ENCODE measurements at regions not wholly inside any gene's neighbourhood (a gene's known extent, or its start where the extent isn't known, plus 50 kb on each side); places are given as distances from the start of the nearest gene placed in this dataset.

DNA sequence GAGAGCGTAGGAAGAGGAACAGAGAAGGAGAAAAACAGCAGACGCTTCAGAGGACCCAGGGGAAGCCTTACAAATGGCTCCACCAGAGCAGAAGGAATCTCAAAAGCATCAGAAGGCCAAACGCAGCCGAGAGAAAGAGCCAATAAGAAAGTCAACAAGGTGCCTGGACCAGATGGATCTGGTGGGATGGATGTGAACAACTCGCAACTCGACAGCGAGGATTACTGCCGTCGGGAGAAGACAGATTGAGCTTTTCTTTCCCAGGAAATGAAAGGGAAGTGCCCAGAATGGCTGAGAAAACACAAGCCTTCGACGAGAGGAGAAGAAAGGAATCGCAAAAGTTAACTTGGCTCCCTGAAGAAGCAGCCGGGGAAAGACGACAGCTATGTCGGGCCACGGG, 132.8 kb upstream of the MGMT start:
- DNase-seq (ENCODE audit: low read depth), result no peak

DNA sequence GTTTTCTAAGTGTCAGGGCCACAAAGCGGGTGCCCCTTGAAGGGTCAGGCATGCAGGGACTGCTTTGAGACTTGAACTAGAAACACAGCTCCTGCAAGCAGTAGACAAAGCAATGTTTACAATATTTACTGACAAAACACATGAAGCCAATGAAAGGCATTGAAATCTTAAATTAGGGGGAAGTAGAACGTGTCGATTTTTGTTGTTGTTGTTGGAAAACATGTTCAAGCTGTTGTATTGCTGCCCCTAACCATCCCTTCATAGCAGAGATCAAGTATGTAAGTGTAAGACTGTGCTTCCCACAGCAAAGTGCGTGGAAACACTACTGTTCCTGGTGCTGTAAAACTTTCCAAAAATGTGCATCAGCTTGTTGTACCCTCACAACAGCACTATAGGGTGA, 131.6 kb upstream of the MGMT start:
- DNase-seq (ENCODE audit: low read depth), result no peak

DNA sequence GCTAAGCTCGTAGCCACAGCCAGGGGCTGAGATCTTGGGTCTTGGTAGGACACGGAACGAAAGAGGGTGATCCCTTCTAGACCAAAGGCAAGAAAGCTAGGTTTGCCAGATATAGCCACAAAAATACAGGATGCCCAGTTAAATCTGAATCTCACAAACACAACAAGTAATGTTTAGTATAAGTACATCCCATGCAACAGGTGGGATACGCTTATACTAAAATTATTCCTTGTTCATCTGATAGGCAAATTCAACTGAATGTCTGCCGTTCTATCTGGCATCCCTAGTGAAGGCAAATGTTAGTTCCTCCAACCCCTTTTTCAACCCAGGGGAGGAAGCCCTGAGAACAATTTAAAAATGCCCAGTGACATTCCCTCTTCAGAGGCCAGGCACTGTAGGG, 131.1 kb upstream of the MGMT start:
- no peak for DNase-seq (ENCODE audit: low read depth)

- no peak for DNase-seq (ENCODE audit: low read depth)
Measured at GRCh38 chr10:129339191-129339590, 127.8 kb upstream of the MGMT start.

GRCh38 chr10:129339841-129340240, 127.2 kb upstream of the MGMT start:
- DNase-seq (ENCODE audit: low read depth), result no peak

DNA sequence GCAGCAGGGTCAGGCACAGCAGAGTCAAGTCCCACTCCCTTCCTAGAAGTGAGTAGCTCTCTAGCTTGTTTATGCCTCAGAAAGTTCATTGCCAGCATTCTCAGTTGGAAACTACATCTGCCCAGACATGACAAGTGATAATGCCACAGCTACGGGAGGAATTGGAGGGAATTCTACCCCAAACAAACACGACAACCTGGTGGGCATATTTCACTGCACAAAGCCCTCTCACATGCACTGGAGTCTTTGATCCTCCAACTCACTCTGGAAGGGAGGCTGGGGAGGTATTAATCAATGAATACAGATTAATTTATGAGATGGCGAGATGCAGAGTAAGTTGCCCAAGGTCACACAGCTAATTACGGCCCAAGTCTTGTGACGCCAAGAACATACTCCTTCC, 126.0 kb upstream of the MGMT start:
- no peak for DNase-seq (ENCODE audit: low read depth)

- DNase-seq (ENCODE audit: low read depth), result no peak
Measured at GRCh38 chr10:129342385-129342784, 124.7 kb upstream of the MGMT start.

GRCh38 chr10:129343141-129343540, 123.9 kb upstream of the MGMT start:
- DNase-seq (ENCODE audit: low read depth), result no peak

- DNase-seq (ENCODE audit: low read depth), result no peak
Measured at GRCh38 chr10:129344103-129344502, 122.9 kb upstream of the MGMT start.

DNA sequence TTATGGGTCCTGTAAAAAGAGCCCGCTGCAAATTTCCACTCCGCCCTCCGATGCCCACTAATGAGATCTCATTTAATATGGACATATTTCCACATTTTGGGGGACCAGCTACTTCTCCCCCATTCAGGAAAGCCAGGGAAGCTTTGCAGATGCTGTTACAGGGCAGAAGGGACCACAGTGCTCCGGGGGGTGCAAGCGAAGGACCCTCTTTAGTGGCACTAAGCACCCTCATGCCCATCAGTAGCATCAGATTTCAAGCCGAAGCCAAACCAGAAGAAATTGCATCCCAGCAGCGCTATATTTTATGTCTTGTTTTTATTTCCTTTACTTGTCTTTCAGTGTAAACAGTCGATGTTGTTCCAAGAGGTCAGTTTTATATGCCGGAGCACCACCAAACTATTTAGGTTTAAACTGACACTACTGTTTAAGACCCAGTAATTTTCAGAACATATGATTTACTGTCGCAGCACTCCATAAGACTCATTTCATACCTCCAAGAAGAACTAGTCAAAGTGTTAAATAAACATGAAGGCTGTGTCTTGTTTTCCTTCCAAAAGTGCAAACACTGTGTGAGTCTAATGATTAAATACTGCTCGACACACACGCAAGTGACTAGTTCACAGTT, 122.2 kb upstream of the MGMT start:
- no peak for DNase-seq (ENCODE audit: low read depth)

DNA sequence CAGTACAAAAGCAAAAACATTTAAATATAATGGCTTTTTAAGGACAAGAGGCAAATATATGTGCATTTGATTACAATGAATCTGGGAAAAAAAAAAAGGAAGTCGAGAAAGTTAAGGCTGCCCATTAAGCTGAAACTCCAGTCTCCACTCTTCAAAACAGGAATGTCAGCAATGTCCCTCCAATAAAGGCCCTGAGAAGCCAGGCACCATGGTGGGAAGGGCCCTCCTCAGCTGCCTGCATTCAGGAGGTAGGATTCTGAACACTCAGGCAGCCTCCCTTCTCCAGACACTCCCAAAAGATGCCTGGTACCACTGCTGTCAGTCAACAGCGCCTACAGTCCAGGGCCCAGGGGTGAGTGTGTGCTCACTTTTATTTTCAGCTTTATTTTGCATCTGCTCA, 121.3 kb upstream of the MGMT start:
- DNase-seq (ENCODE audit: low read depth), result no peak

DNA sequence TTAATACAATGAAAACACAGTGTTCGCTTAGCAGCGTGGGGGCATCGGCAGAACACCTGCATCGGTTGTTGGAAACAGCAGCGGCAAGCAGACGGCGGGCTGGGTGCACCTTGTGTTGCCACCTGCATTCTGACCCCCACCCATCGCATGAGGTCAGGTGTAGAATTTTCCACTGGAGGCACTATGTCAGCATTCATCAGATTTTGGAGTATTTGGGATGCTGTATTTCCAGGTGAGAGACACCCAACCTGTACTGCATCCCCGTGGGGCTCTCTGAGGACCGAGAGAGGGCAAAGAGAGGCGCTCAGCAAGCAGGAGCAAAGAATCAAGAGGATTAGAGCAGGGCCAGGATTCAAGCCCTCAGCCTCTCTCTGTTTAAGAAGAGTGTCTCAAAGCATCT, 116.4 kb upstream of the MGMT start:
- DNase-seq (ENCODE audit: low read depth), result no peak

DNA sequence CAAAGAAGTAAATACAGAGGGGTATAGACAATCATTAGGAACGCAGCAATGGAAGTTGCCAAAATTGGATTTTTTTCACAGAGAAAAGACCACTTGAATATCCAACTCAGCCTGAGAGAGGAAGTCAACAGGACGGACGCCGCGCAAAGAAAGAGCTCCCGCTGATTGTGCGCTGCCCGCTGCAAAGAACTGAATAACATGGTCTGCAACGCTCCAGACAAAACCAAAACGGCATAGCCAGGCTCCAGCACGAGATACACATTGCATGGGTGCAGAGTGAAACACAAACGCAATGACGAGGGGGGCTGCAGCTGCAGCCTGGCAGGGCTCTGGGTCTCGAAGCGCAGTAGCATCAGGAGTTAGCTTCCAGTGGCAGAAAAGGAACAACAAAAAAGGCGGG, 113.9 kb upstream of the MGMT start:
- DNase-seq (ENCODE audit: low read depth), result no peak

DNA sequence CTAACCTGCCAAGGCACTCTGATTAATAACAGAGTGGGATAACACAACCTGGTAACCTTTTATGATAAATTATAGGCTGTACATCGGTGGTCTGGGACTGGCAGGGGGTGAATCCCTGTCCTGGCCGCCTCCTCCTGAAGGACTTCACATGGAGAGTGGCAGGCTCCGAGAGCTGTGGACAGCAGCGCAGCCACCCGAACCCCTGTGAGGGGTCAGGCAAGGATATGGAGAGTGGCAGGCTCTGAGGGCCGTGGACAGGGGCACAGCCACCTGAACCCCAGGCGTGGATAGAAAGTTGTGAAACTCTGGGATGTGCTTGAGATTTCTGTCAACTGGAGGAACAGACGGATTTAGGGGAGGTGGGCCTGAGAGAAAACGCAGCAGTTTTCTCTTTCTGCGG, 107.0 kb upstream of the MGMT start:
- DNase-seq (ENCODE audit: low read depth), result no peak

DNA sequence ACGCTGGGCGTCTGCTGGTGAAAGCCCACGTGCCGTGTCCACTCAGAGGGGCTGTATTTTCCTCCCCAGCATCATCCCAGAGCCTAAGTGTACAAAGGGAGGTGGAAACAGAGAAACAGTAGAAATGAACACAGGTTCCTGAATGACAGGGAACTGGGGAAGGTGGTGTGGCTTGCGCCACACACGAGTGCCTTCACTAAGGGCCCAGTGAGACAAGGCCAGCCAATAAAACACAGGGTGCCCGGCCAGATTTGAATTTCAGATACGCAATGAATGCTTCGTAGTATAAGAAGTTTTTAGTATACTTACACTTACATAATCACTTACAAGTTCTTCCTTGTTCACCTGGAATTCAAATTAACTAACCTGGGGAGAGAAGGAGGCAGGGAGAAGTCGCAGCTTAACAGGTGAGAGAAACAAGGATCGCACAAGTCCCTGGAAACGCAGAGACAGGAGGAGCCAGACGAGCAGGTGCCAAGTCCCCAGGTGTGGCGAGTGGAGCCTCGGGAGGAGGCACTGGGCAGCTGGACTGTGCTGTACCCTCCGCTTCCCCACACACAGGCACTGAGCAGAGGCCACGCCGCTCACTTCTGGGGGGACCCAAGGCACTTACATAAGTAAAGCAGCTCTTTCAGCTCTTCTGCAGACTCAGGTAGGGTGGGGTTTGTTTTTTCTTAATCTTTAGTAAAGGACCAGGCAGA, 105.2 kb upstream of the MGMT start:
- DNase-seq (ENCODE audit: low read depth), result no peak

DNA sequence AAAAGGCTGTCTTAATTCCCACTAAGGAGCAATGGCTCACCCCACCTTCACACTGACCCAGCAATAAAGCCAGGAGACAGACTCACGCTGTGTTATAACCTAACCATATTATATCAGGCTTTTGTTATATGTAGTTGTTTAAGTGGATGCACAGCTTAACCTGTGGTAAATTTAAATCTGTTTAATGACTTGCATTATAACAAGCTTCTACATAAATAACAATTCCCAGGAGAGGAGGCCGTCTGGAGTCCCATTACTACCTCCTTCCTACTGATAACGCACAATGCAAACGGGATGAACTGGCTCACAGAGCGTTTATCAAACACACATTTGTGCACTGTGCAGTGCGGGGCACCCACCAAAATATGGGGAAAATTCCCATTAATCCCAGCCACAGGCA, 102.1 kb upstream of the MGMT start:
- DNase-seq (ENCODE audit: low read depth), result no peak

GRCh38 chr10:129365767-129366402, 101.2 kb upstream of the MGMT start:
- DNase-seq (ENCODE audit: low read depth), result no peak

- no peak for DNase-seq (ENCODE audit: low read depth)
Measured at GRCh38 chr10:129366450-129366849, 100.6 kb upstream of the MGMT start.

DNA sequence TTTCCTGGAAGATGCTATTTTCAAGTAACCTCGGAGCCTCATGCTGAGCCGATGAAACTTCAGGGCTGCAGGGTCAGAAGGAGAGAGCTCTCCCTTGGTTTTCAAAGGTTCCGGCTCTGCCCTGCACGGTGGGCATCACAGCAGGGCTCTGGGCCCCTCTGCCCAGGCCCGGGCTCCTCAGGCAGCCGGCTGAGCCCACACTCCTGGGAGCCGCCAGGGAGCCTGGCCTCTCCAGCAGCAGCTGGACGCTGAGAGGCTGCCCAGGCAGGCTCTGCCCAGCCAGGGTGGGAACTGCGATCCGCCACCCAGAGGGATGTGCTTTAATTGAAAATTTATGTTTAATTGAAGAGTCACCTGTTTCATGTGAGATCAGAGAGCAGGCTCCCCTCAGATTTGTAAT, 97.5 kb upstream of the MGMT start:
- no peak for DNase-seq (ENCODE audit: low read depth)

- no peak for DNase-seq (ENCODE audit: low read depth)
Measured at GRCh38 chr10:129371541-129371940, 95.5 kb upstream of the MGMT start.

DNA sequence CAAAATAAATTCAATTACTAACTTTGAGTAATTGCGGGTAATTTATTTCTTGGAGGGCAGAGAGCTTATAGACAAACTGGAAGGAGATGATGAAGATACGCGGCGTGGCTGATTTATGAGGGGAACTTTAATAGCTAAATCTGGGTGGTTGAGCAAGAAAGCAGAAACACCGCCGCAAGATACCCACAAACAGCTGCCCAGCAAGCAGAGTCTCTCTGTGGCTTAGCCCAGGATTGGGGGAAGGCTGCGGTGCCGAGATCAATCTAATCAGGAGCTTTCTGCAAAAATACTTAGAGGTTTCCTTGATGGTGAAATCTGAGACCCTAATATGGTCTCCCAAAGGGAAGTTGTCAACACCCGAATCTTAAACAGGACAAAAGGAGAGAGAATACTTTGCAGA, 94.9 kb upstream of the MGMT start:
- no peak for DNase-seq (ENCODE audit: low read depth)

DNA sequence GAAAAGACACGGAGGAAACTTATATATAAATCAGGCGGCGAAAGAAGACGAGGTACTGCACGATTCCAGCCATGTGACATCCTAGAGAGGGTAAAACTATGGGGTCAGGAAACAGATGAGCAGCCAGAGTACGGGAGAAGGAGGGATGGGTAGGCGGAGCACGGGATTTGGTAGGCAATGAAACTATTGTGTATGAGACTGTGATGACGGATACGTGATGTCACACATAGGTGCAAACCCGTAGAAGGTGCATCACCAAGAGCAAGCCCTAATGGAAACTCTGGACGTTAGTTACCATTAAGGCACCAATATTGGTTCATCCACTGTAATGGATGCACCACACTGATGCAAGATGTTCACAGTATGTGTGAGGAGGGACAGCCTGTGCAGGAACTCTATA, 93.8 kb upstream of the MGMT start:
- no peak for DNase-seq (ENCODE audit: low read depth)

- no peak for DNase-seq (ENCODE audit: low read depth)
Measured at GRCh38 chr10:129373718-129374117, 93.3 kb upstream of the MGMT start.

DNA sequence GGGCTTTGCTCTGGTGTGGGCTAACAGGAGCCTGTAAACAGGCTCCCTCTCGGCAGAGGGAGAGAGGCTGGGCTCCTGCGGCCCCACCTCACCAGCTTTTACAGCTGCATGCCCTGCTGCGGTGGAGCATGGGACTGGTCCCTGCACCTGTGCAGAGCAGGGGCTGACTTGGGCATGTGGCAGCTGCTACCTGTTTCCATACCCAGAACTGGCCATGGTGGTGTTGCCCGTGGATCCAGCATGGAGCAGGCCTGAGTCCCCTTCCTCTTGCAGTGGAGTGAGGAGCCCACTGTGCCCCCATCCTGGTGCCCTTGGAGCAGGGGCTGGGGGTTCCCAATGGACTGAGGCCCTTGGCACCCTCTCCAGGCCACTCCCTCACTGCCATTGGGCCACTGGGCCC, 91.9 kb upstream of the MGMT start:
- DNase-seq (ENCODE audit: low read depth), result no peak

All from stimulated activated CD8-positive, alpha-beta memory T cell treated with anti-CD3 and anti-CD28 coated beads, Interleukin-7, amount 100 ng/mL, for 24 hours (primary cell).